Activated T-cell treated with anti-CD3 and anti-CD28 coated beads, Interleukin-2, amount 50 U/mL, for 48 hours (primary cell): ENCODE measurements at regions not wholly inside any gene's neighbourhood (a gene's known extent, or its start where the extent isn't known, plus 50 kb on each side); places are given as distances from the start of the nearest gene placed in this dataset.
"Not testable (repeated sequence)": the region's sequence is repeated elsewhere in the genome, so short reads cannot be mapped to it uniquely, and the experiment has no call there.

ENCODE experiments used
- DNase-seq, 2 experiments: peaks; one replicate each; pipeline ENCODE4 v3.0.0-alpha.2; 2020

GRCh38 chr16:64343061-64343819 is 778.6 kb downstream of the CDH11 start:
- DNase-seq, result no peak

GRCh38 chr16:64341336-64341735 is 780.5 kb downstream of the CDH11 start:
- DNase-seq, result not testable (repeated sequence)

GRCh38 chr16:64339052-64339770 is 782.7 kb downstream of the CDH11 start:
- DNase-seq, result no peak

- no peak for DNase-seq
Observed at GRCh38 chr16:64321881-64322280, 800.0 kb downstream of the CDH11 start.

- no peak for DNase-seq
Observed at GRCh38 chr16:64321066-64321465, 800.8 kb downstream of the CDH11 start.

GRCh38 chr16:64317601-64318000 is 804.3 kb downstream of the CDH11 start:
- no peak for DNase-seq

- no peak for DNase-seq
Observed at GRCh38 chr16:64313726-64314125, 808.1 kb downstream of the CDH11 start.

GRCh38 chr16:64312980-64313379 is 808.9 kb downstream of the CDH11 start:
- DNase-seq, result no peak

- DNase-seq, result no peak
Observed at GRCh38 chr16:64312292-64312691, 809.6 kb downstream of the CDH11 start.

GRCh38 chr16:64311241-64311640 is 810.6 kb downstream of the CDH11 start:
- no peak for DNase-seq

- no peak for DNase-seq
Observed at GRCh38 chr16:64309398-64310110, 812.3 kb downstream of the CDH11 start.

GRCh38 chr16:64308721-64309120 is 813.1 kb downstream of the CDH11 start:
- DNase-seq, result no peak

- no peak for DNase-seq
Observed at GRCh38 chr16:64307431-64307830, 814.4 kb downstream of the CDH11 start.

- DNase-seq, result no peak
Observed at GRCh38 chr16:64305663-64306062, 816.2 kb downstream of the CDH11 start.

- no peak for DNase-seq
Observed at GRCh38 chr16:64304951-64305350, 816.9 kb downstream of the CDH11 start.

GRCh38 chr16:64304396-64304795 is 817.5 kb downstream of the CDH11 start:
- DNase-seq, result no peak

GRCh38 chr16:64297863-64298600 is 823.8 kb downstream of the CDH11 start:
- DNase-seq, result no peak

GRCh38 chr16:64295466-64295865 is 826.4 kb downstream of the CDH11 start:
- DNase-seq, result no peak

- no peak for DNase-seq
Observed at GRCh38 chr16:64292953-64293352, 828.9 kb downstream of the CDH11 start.

- no peak for DNase-seq
Observed at GRCh38 chr16:64292161-64292560, 829.7 kb downstream of the CDH11 start.

- DNase-seq, result no peak
Observed at GRCh38 chr16:64290461-64290860, 831.4 kb downstream of the CDH11 start.

GRCh38 chr16:64287655-64288528 is 834.0 kb downstream of the CDH11 start:
- DNase-seq, result no peak
